ENCODE measurements at regions not wholly inside any gene's neighbourhood (a gene's known extent, or its start where the extent isn't known, plus 50 kb on each side); places are given as distances from the start of the nearest gene placed in this dataset.
"Not testable (repeated sequence)": the region's sequence is repeated elsewhere in the genome, so short reads cannot be mapped to it uniquely, and the experiment has no call there.

- DNase-seq (ENCODE audit: low read depth, low spot score), result not testable (repeated sequence)
Measured at GRCh38 chr15:22519213-22519612, 60.5 kb downstream of the GOLGA6L22 start.

- DNase-seq (ENCODE audit: low read depth, low spot score), result not testable (repeated sequence)
Measured at GRCh38 chr15:22526537-22526936, 67.8 kb downstream of the GOLGA6L22 start.

DNA sequence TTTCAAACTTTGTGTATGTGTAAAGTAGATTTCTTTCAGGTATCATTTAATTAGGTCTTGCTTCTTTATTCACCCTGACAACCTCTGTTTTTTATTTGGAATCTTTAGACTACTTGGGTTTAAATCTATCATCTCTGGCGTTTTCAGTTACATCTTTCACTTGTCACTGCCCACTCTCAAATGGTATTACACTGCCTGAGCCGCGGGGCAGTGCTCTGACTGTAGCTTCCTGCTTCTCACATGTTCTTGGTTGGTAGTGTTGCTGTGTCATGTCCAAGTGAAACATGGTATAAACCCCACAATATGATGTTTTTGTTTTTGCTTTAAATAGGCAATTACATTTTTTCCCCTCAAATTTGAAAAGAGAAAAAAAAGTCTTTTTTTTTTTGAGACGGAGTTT is 68.3 kb downstream of the GOLGA6L22 start:
- not testable (repeated sequence) for DNase-seq (ENCODE audit: low read depth, low spot score)

DNA sequence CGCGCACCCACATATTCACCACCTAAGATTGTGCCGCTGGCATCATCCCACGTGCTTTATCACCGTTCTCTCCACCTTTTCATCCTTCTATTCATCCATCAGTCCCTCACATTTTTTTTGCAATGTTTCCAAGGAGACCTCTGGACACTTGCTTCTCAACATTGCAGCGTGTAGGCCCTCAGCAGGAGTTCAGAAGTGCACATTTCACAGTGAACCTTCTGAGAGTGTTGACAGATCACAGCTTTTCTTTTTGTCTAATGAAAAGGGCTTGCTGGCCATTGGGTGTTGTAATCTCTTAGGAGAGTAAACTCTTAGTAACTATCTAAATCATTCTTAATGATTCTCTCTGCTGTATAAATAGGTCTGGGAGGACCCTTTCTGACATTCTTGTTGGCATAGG is 70.5 kb downstream of the GOLGA6L22 start:
- DNase-seq (ENCODE audit: low read depth, low spot score), result not testable (repeated sequence)

DNA sequence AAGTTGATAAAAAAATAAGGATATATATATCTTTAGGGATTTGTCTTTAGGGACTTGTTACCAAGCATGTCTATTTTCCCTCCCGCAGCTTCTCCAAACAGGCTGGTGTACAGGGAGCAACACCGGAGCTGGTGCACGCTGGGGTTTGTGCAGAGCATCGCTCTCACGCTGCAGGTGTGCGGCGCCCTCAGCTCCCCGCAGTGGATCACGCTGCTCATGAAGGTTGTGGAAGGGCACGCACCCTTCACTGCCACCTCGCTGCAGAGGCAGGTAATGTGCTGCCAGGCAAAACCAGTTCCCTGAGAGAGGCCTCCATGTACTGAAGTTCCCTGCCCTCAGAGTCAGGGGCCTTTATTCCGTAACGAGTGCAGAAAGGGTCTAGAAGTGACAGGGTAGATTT is 101.0 kb downstream of the GOLGA6L22 start:
- DNase-seq (ENCODE audit: low read depth, low spot score), result not testable (repeated sequence)

- DNase-seq (ENCODE audit: low read depth, low spot score), result not testable (repeated sequence)
Measured at GRCh38 chr15:22561716-22562115, 103.0 kb downstream of the GOLGA6L22 start.

GRCh38 chr15:22566510-22566909 is 107.8 kb downstream of the GOLGA6L22 start:
- DNase-seq (ENCODE audit: low read depth, low spot score), result not testable (repeated sequence)

DNA sequence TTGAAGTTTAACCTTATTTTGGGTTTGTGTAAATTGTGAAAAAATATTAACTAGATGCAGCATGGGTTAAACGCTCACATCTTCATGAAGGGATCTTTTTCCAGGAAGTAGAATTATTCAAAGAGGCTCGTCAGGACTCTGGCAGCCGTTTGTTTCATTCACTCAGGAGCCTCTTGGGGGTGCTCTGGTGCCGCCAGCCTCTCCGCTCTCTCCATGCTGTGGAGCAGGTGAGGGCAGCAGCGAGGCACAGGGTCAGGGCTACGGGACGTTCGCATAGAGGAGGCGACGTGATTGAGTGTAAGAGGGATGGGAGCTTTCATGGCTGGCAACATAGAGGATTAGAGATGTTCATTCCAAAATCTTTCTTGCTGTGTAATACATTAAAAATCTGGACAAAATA is 110.8 kb downstream of the GOLGA6L22 start:
- not testable (repeated sequence) for DNase-seq (ENCODE audit: low read depth, low spot score)

DNA sequence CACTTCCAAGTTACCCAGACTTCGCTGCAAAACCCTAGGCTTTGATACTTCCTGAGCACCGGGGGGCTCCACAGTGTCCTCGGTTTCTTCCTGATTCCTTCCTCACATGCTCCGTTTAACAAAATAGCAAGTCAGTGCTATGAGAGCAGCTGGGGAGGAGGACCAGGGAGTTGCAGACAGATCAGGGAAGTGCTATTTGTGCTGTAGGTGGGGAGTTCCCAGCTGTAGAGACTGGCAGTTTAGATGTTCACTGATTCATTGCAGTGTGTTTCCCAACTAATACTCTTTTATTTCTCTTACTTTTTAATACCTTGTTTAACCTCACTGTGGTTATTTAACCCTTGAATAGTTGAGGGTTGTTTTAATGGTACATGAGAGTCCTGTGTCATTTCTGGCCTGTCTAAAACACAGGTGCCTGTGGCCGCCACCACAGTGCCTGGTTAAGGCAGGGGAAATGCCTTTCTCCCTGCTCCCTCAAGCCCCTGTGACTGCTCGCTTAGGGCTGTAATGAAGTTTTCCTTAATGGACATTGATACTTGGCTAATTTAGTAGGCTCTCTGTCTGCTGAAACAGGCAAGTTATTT is 113.5 kb downstream of the GOLGA6L22 start:
- DNase-seq (ENCODE audit: low read depth, low spot score), result not testable (repeated sequence)

DNA sequence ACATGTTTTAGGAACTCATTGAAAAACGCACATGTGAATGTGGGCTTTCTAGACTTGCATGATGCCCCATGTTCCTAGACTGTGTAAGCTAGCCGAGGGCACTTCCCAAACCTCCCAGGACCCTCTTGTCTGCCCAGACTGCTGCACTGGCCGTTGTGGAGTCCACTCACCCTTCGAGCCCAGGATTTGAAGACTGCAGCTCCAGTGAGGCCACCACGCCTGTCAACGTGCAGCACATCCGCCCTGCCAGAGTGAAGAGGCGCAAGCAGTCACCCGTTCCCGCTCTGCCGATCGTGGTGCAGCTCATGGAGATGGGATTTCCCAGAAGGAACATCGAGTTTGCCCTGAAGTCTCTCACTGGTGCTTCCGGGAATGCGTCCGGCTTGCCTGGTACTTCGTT is 114.1 kb downstream of the GOLGA6L22 start:
- DNase-seq (ENCODE audit: low read depth, low spot score), result not testable (repeated sequence)

- not testable (repeated sequence) for DNase-seq (ENCODE audit: low read depth, low spot score)
Measured at GRCh38 chr15:22577828-22578227, 119.1 kb downstream of the GOLGA6L22 start.

DNA sequence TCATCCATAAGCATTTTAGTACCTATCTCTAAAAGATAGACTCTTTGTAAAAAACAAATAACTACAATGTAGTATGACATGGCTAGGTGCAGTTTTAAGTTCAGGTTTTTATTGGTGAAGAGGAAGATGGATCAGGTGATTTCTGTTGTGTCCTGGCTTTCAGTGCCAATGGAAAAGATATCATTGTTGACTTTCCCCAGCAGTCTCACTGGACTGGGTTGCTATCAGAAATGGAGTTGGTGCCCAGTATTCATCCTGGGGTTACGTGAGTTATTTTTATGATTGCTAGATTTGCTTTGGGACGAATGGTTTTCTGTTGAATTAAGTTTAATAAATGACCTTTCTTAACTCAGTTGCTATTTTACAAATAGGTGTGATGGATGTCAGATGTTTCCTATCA is 120.5 kb downstream of the GOLGA6L22 start:
- DNase-seq (ENCODE audit: low read depth, low spot score), result not testable (repeated sequence)

GRCh38 chr15:22587391-22587790 is 128.7 kb downstream of the GOLGA6L22 start:
- DNase-seq (ENCODE audit: low read depth, low spot score), result not testable (repeated sequence)

DNA sequence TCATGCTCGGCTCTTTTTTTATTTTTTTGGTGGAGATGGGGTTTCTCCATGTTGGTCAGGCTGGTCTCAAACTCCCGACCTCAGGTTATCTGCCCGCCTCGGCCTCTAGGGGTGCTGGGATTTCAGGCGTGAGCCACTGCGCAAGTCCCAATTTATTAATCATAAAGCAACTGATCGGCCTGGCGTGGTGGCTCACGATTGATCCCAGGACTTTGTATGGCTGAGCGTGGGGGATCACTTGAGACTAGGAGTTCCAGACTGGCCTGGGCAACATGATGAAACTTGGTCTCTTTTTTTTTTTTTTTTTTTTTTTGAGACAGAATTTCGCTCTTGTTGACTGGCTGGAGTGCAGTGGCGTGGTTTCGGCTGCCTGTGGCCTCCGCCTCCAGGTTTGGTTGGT is 139.8 kb downstream of the GOLGA6L22 start:
- DNase-seq (ENCODE audit: low read depth, low spot score), result not testable (repeated sequence)

- not testable (repeated sequence) for DNase-seq (ENCODE audit: low read depth, low spot score)
Measured at GRCh38 chr15:22599526-22600320, 141.0 kb downstream of the GOLGA6L22 start.

DNA sequence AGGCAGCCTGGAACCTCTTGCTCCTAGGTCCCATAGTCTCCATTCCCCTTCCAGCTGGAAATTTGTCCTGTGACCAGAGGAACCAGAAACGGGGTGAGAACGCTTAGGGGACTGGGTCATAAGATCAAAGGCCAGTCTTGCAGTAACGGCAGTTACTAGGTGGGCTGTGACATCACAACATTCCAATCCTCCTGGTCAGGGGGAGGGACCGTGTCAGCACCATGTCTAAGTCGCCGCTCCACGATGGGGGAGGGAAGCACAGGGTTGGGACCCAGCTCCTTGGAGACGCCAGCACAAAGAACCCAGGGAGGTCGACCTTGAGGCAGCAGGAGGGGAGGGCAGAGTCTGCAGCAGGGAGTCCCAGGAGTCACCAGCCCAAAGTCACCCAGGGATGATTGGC is 158.3 kb downstream of the GOLGA6L22 start:
- not testable (repeated sequence) for DNase-seq (ENCODE audit: low read depth, low spot score)

- DNase-seq (ENCODE audit: low read depth, low spot score), result not testable (repeated sequence)
Measured at GRCh38 chr15:22631789-22632188, 154.7 kb upstream of the NIPA1 start.

- not testable (repeated sequence) for DNase-seq (ENCODE audit: low read depth, low spot score)
Measured at GRCh38 chr15:22639983-22640382, 146.5 kb upstream of the NIPA1 start.

DNA sequence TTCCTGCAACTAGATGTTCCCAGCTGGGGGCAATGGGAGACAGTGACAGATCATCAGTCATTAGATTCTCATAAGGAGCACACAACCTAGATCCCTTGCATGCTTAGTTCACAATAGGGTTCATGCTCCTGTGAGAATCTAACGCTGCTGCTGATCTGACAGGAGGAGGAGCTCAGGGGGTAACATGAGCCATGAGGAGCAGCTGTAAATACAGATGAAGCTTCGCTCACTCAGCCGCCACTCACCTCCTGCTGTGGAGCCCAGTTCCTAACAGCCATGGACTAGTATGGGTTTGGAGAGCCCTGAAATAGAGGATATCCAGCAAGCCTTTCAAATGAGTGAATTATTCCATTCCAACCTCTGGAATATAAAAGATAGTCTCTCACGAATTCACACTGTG is 137.0 kb upstream of the NIPA1 start:
- not testable (repeated sequence) for DNase-seq (ENCODE audit: low read depth, low spot score)

- not testable (repeated sequence) for DNase-seq (ENCODE audit: low read depth, low spot score)
Measured at GRCh38 chr15:22651179-22651578, 135.3 kb upstream of the NIPA1 start.

DNA sequence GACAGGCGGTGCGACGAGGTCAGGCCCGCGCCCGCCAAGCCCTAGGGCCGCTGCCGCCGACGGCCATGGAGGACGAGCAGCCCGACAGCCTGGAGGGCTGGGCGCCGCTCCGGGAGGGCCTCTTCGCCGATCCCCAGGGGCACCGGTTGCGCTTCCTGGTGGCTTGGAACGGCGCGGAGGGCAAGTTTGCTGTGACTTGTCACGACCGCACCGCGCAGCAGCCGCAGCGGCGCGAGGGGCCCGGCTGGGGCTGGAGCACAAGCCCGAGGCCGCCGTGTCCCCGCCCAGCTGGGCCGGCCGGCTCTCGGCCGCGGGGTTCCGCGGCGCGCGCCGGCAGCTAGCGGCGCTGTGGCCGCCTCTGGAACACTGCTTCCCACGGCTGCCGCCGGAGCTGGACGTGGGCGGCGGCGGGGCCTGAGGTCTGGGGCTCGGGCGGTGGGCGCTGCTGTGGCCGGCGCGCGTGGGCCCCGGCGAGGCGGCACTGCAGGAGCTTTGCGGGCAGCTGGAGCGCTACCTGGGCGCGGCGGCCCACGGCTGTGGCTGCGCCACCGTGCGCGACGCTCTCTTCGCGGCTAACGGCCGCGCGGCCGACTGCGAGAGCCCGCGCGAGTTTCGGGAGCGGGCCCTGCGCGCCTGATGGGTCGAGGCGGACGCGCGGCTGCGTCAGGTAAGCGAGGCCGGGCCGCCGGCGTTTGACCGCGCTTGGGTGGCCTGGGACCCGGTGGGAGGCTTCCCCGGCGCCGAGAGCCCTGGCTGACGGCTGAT is 122.0 kb upstream of the NIPA1 start:
- DNase-seq (ENCODE audit: low read depth, low spot score), result not testable (repeated sequence)
